ENCODE measurements at regions not wholly inside any gene's neighbourhood (a gene's known extent, or its start where the extent isn't known, plus 50 kb on each side); places are given as distances from the start of the nearest gene placed in this dataset.

- Mint-ChIP-seq H3K4me3 (no peak overlapping the region), H3K27me3 (ENCODE audit: insufficient read depth, low read depth) (no peaks in the 10 kb centered on the region), H3K27ac (no peak overlapping the region), H3K4me1 (no peaks in the 10 kb centered on the region), H3K9me3 (peaks cover 3% of the 10 kb centered on the region), H3K36me3 (no peaks in the 10 kb centered on the region)
- Histone ChIP-seq H3K27ac (no peak overlapping the region), H4K20me1 (ENCODE audit: low read depth) (no peaks in the 10 kb centered on the region), H3K9ac (no peak overlapping the region), H3K4me1 (no peaks in the 10 kb centered on the region), H3F3A (ENCODE audit: low read depth) (no peaks in the 10 kb centered on the region), H3K79me2 (ENCODE audit: low read depth) (no peaks in the 10 kb centered on the region), H3K36me3 (no peaks in the 10 kb centered on the region), H3K9me3 (ENCODE audit: low read depth) (no peaks in the 10 kb centered on the region), H3K4me2 (no peak overlapping the region), H2AFZ (replicated peaks) (no peak overlapping the region), H3K4me3 (no peak overlapping the region), H3K27me3 (no peaks in the 10 kb centered on the region)
- DNase-seq (ENCODE audit: low spot score), result no peak
- no peak for TF ChIP-seq EZH2phosphoT487 (IDR thresholded peaks at IDR 0.05)
- no peak for TF ChIP-seq EZH2 (IDR thresholded peaks at IDR 0.05)
- no peak for TF ChIP-seq CTCF (IDR thresholded peaks at IDR 0.05)
These were observed 1095.3 kb downstream of the GRM8 start for GRCh38 chr7:126157391-126157790.

- Mint-ChIP-seq H3K27me3 (ENCODE audit: insufficient read depth, low read depth) (no peaks in the 10 kb centered on the region), H3K4me3 (no peak overlapping the region)
- no peak overlapping the region for H3K4me3 ChIP-seq
These were observed 1102.3 kb downstream of the GRM8 start for GRCh38 chr7:126150278-126150958.

GRCh38 chr7:126140858-126141466 lies 1111.8 kb downstream of the GRM8 start:
- Histone ChIP-seq H3K9ac (no peak overlapping the region), H3K4me1 (no peaks in the 10 kb centered on the region), H2AFZ (replicated peaks) (no peak overlapping the region), H3K27me3 (no peaks in the 10 kb centered on the region), H3K4me2 (no peak overlapping the region), H3F3A (ENCODE audit: low read depth) (no peaks in the 10 kb centered on the region), H3K79me2 (ENCODE audit: low read depth) (no peaks in the 10 kb centered on the region), H3K36me3 (no peaks in the 10 kb centered on the region), H3K4me3 (no peak overlapping the region), H3K9me3 (ENCODE audit: low read depth) (no peaks in the 10 kb centered on the region), H3K27ac (no peak overlapping the region), H4K20me1 (ENCODE audit: low read depth) (no peaks in the 10 kb centered on the region)
- TF ChIP-seq EZH2phosphoT487 (IDR thresholded peaks at IDR 0.05), result no peak
- TF ChIP-seq CTCF (IDR thresholded peaks at IDR 0.05), result no peak
- no peak for TF ChIP-seq EZH2 (IDR thresholded peaks at IDR 0.05)
- no peak overlapping the region for H3K27ac Mint-ChIP-seq
- H3K4me3 Mint-ChIP-seq, result no peak overlapping the region
- no peak for DNase-seq (ENCODE audit: low spot score)
- H3K4me1 Mint-ChIP-seq, result no peaks in the 10 kb centered on the region
- no peaks in the 10 kb centered on the region for H3K27me3 Mint-ChIP-seq (ENCODE audit: insufficient read depth, low read depth)
- no peaks in the 10 kb centered on the region for H3K9me3 Mint-ChIP-seq
- H3K36me3 Mint-ChIP-seq, result no peaks in the 10 kb centered on the region

More at GRCh38 chr7:126150278-126150958, 1102.3 kb downstream of the GRM8 start:
- H3K9ac ChIP-seq, result no peak overlapping the region
- Mint-ChIP-seq H3K27ac (no peak overlapping the region), H3K9me3 (no peaks in the 10 kb centered on the region), H3K4me1 (no peaks in the 10 kb centered on the region), H3K36me3 (no peaks in the 10 kb centered on the region)
- H4K20me1 ChIP-seq (ENCODE audit: low read depth), result no peaks in the 10 kb centered on the region
- H3K27ac ChIP-seq, result no peak overlapping the region
- no peaks in the 10 kb centered on the region for H3K79me2 ChIP-seq (ENCODE audit: low read depth)
- H3K36me3 ChIP-seq, result no peaks in the 10 kb centered on the region
- H3K4me1 ChIP-seq, result no peaks in the 10 kb centered on the region
- no peaks in the 10 kb centered on the region for H3F3A ChIP-seq (ENCODE audit: low read depth)
- H2AFZ ChIP-seq (replicated peaks), result no peak overlapping the region
- no peak overlapping the region for H3K4me2 ChIP-seq
- DNase-seq (ENCODE audit: low spot score), result no peak
- H3K27me3 ChIP-seq, result no peaks in the 10 kb centered on the region
- TF ChIP-seq CTCF (IDR thresholded peaks at IDR 0.05), result no peak
- TF ChIP-seq EZH2 (IDR thresholded peaks at IDR 0.05), result no peak
- TF ChIP-seq EZH2phosphoT487 (IDR thresholded peaks at IDR 0.05), result no peak
- H3K9me3 ChIP-seq (ENCODE audit: low read depth), result no peaks in the 10 kb centered on the region
